Astrocyte of the cerebellum (primary cell): ENCODE measurements at regions not wholly inside any gene's neighbourhood (a gene's known extent, or its start where the extent isn't known, plus 50 kb on each side); places are given as distances from the start of the nearest gene placed in this dataset.

Experiments
- DNase-seq: peaks from one replicate; pipeline ENCODE4 v3.0.0-alpha.2; 2011; ENCODE audit warnings: low read depth
- H3K4me3 ChIP-seq: 2 replicates; pipeline ENCODE4 v1.5.1; 2011; ENCODE audit warnings: mild to moderate bottlenecking, low read depth, low read length, moderate library complexity
- in situ Hi-C: cut with HindIII; loops from 2 replicates; pipeline ENCODE4 v1.10.0; 2017; ENCODE audit warnings: low sequenced_read_pairs
- TF ChIP-seq, protein P1 (sequence below): IDR thresholded peaks from 2 replicates; pipeline ENCODE4 v1.5.1; 2012; ENCODE audit warnings: low read length, low read depth, moderate library complexity, mild to moderate bottlenecking; ENCODE audit errors: missing control alignments

GRCh38 chr9:28899267-28899666 lies 1326.0 kb upstream of the C9orf72 start:
- no peak for DNase-seq
- in situ Hi-C loops: no loop called here
- H3K4me3 ChIP-seq: no peak overlapping the region
- TF ChIP-seq, protein P1, sequence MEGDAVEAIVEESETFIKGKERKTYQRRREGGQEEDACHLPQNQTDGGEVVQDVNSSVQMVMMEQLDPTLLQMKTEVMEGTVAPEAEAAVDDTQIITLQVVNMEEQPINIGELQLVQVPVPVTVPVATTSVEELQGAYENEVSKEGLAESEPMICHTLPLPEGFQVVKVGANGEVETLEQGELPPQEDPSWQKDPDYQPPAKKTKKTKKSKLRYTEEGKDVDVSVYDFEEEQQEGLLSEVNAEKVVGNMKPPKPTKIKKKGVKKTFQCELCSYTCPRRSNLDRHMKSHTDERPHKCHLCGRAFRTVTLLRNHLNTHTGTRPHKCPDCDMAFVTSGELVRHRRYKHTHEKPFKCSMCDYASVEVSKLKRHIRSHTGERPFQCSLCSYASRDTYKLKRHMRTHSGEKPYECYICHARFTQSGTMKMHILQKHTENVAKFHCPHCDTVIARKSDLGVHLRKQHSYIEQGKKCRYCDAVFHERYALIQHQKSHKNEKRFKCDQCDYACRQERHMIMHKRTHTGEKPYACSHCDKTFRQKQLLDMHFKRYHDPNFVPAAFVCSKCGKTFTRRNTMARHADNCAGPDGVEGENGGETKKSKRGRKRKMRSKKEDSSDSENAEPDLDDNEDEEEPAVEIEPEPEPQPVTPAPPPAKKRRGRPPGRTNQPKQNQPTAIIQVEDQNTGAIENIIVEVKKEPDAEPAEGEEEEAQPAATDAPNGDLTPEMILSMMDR: no peak

GRCh38 chr9:28899926-28900325 lies 1326.6 kb upstream of the C9orf72 start:
- in situ Hi-C loops: no loop called here
- TF ChIP-seq, protein P1: no peak
- no peak for DNase-seq
- H3K4me3 ChIP-seq: no peak overlapping the region

DNA sequence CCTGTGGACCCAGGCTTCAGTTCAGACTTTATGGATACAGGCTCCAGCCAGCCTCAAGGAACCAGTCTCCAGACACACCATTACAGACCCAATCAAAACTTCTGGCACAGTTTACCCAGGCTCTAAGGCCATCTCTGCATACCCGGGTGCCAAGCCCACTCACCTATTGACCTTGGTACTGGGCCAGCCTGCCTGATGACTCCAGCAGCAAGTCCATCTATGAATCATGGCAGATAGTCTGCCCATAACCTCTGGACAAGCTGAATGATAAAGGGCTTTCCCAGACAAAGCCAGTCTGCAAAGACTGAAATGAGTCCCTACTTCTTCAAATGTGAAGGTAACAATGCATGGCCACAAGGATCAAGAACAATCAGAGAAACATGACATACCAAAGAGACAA lies 1327.1 kb upstream of the C9orf72 start:
- in situ Hi-C loops: no loop called here
- no peak overlapping the region for H3K4me3 ChIP-seq
- TF ChIP-seq, protein P1: no peak
- no peak for DNase-seq

DNA sequence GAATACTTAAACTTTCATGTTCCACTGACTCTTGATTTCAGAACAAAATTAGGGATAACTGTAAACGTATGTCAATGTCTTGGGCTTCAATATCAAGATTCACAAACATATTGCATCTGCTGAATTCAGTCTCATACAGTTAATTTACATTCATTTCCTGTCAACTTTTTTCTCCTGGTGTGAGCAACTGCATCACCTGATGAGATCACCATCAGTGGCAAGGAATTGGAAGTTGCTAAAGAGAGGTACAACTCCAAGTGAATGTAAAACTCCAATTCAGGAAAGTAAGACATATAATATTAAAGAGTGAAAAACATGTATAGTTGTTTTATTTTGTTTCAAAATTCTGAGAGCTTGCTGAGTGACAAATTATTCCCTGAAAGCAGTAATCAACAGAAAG lies 1336.2 kb upstream of the C9orf72 start:
- TF ChIP-seq, protein P1: no peak
- no peak for DNase-seq
- in situ Hi-C loops: no loop called here
- H3K4me3 ChIP-seq: no peak overlapping the region

GRCh38 chr9:28912621-28913020 lies 1339.3 kb upstream of the C9orf72 start:
- no peak overlapping the region for H3K4me3 ChIP-seq
- in situ Hi-C loops: no loop called here
- DNase-seq: no peak
- TF ChIP-seq, protein P1: no peak

- DNase-seq: no peak
- H3K4me3 ChIP-seq: no peak overlapping the region
- TF ChIP-seq, protein P1: no peak
- in situ Hi-C loops: no loop called here
Measured at GRCh38 chr9:28915202-28915930, 1342.1 kb upstream of the C9orf72 start.
